HG03558 (cell line): ENCODE measurements at regions not wholly inside any gene's neighbourhood (a gene's known extent, or its start where the extent isn't known, plus 50 kb on each side); places are given as distances from the start of the nearest gene placed in this dataset.
"Not testable (repeated sequence)": the region's sequence is repeated elsewhere in the genome, so short reads cannot be mapped to it uniquely, and the experiment has no call there.

Experiments
- ATAC-seq: cut with Tn5 transposase; IDR thresholded peaks from one replicate; pipeline ENCODE4 v1.9.1; 2021; ENCODE audit warnings: moderate number of reproducible peaks; ENCODE audit not compliant: unreplicated experiment; ENCODE audit errors: extremely low read depth

GRCh38 chr5:109630093-109630492 lies 59.6 kb upstream of the MAN2A1 start:
- no peak for ATAC-seq

- no peak for ATAC-seq
Measured at GRCh38 chr5:109628591-109628990, 61.1 kb upstream of the MAN2A1 start.

GRCh38 chr5:109621266-109621665 lies 68.5 kb upstream of the MAN2A1 start:
- ATAC-seq, result not testable (repeated sequence)

GRCh38 chr5:109620651-109621050 lies 69.1 kb upstream of the MAN2A1 start:
- no peak for ATAC-seq

GRCh38 chr5:109619606-109620005 lies 70.1 kb upstream of the MAN2A1 start:
- ATAC-seq, result no peak

GRCh38 chr5:109619021-109619460 lies 70.7 kb upstream of the MAN2A1 start:
- no peak for ATAC-seq

GRCh38 chr5:109614981-109615380 lies 74.7 kb upstream of the MAN2A1 start:
- ATAC-seq, result no peak

GRCh38 chr5:109614301-109614700 lies 75.4 kb upstream of the MAN2A1 start:
- no peak for ATAC-seq

- ATAC-seq, result no peak
Measured at GRCh38 chr5:109612278-109612905, 77.3 kb upstream of the MAN2A1 start.

- ATAC-seq, result no peak
Measured at GRCh38 chr5:109611505-109611904, 78.2 kb upstream of the MAN2A1 start.

- ATAC-seq, result no peak
Measured at GRCh38 chr5:109611061-109611460, 78.7 kb upstream of the MAN2A1 start.

GRCh38 chr5:109610581-109610980 lies 79.1 kb upstream of the MAN2A1 start:
- ATAC-seq, result no peak

GRCh38 chr5:109605207-109605730 lies 84.5 kb upstream of the MAN2A1 start:
- ATAC-seq, result no peak

GRCh38 chr5:109604758-109605157 lies 85.0 kb upstream of the MAN2A1 start:
- no peak for ATAC-seq

GRCh38 chr5:109601736-109602135 lies 88.0 kb upstream of the MAN2A1 start:
- ATAC-seq, result no peak

- no peak for ATAC-seq
Measured at GRCh38 chr5:109597893-109598292, 91.8 kb upstream of the MAN2A1 start.

GRCh38 chr5:109594217-109594616 lies 95.5 kb upstream of the MAN2A1 start:
- no peak for ATAC-seq

GRCh38 chr5:109590799-109591198 lies 98.9 kb upstream of the MAN2A1 start:
- ATAC-seq, result no peak

- ATAC-seq, result no peak
Measured at GRCh38 chr5:109589986-109590385, 99.7 kb upstream of the MAN2A1 start.

GRCh38 chr5:109589239-109589638 lies 100.5 kb upstream of the MAN2A1 start:
- ATAC-seq, result no peak

GRCh38 chr5:109588281-109589035 lies 101.3 kb upstream of the MAN2A1 start:
- ATAC-seq, result no peak
